ENCODE measurements at regions not wholly inside any gene's neighbourhood (a gene's known extent, or its start where the extent isn't known, plus 50 kb on each side); places are given as distances from the start of the nearest gene placed in this dataset.

- Histone ChIP-seq H2AFZ (ENCODE audit: low read depth, low read length, poor library complexity, severe bottlenecking) (no peak overlapping the region), H3K9ac (ENCODE audit: low read length) (no peak overlapping the region), H4K20me1 (ENCODE audit: insufficient read depth) (no peaks in the 10 kb centered on the region), H3K36me3 (ENCODE audit: control insufficient read depth in 1 of 2, insufficient read depth in 2 of 2, low read length in 2 of 2) (no peaks in the 10 kb centered on the region), H3K4me2 (ENCODE audit: low read length) (no peak overlapping the region), H3K27me3 (ENCODE audit: insufficient read depth, low read length) (no peaks in the 10 kb centered on the region), H3K4me3 (replicated peaks in 1 of 2; ENCODE audit: low read depth in 1 of 2, low read length in 2 of 2) (no peak overlapping the region), H3K4me1 (ENCODE audit: control insufficient read depth in 1 of 2, insufficient read depth in 2 of 2, low read length in 2 of 2) (no peaks in the 10 kb centered on the region), H3K9me2 (ENCODE audit: insufficient read depth) (no peaks in the 10 kb centered on the region), H3K79me2 (ENCODE audit: insufficient read depth, low read length) (no peaks in the 10 kb centered on the region), H3K9me3 (ENCODE audit: control insufficient read depth in 1 of 2, insufficient read depth in 1 of 2, low read depth in 1 of 2, low read length in 2 of 2) (no peaks in the 10 kb centered on the region), H3K27ac (ENCODE audit: low read depth, low read length) (no peak overlapping the region)
- ChIA-PET CTCF (no interaction called here), RAD21 (ENCODE audit: low non-redundant PET in 1 of 2, low total read pairs in 2 of 2, uncharacterized antibody in 2 of 2, unreplicated experiment in 2 of 2) (no interaction called here), POLR2A (no interaction called here)
- no TSS peak for BruUV-seq (replicated peaks)
- TF ChIP-seq RAD21 (IDR thresholded peaks at IDR 0.05; ENCODE audit: low read depth) (no peak), TCF7L2 (IDR thresholded peaks at IDR 0.05; ENCODE audit: borderline replicate concordance, extremely low read depth, insufficient read depth, insufficient read length) (no peak), ATF3 (IDR thresholded peaks at IDR 0.05) (no peak), CEBPB (IDR thresholded peaks at IDR 0.05; ENCODE audit: low read depth) (no peak), CBX3 (IDR thresholded peaks at IDR 0.05; ENCODE audit: low read depth) (no peak), ZFX (IDR thresholded peaks at IDR 0.05) (no peak), EGR1 (IDR thresholded peaks at IDR 0.05; ENCODE audit: low read depth) (no peak), SRF (IDR thresholded peaks at IDR 0.05; ENCODE audit: low read depth) (no peak), EZH2 (IDR thresholded peaks at IDR 0.05) (no peak), CTCF (IDR thresholded peaks at IDR 0.05 in 2 of 3, conservative IDR thresholded peaks at IDR 0.05 in 1 of 3; ENCODE audit: borderline replicate concordance in 1 of 3, insufficient read depth in 1 of 3, low read depth in 2 of 3, low read length in 2 of 3) (no peak), ELF1 (IDR thresholded peaks at IDR 0.05; ENCODE audit: borderline replicate concordance, low read depth) (no peak), POLR2A (IDR thresholded peaks at IDR 0.05; ENCODE audit: borderline replicate concordance, extremely low read depth, insufficient read depth, insufficient read length) (no peak)
- TF ChIP-seq, protein P1, sequence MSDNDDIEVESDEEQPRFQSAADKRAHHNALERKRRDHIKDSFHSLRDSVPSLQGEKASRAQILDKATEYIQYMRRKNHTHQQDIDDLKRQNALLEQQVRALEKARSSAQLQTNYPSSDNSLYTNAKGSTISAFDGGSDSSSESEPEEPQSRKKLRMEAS (IDR thresholded peaks at IDR 0.05) = no peak
- DNase-seq (ENCODE audit: low read depth, low spot score) (no peak), ATAC-seq (no peak)
- intact Hi-C loops (cut with micrococcal nuclease) = no loop called here
Measured at GRCh38 chr6:1103945-1104623, 207.8 kb upstream of the FOXQ1 start.
